CD14-positive monocyte (primary cell): ENCODE measurements at regions not wholly inside any gene's neighbourhood (a gene's known extent, or its start where the extent isn't known, plus 50 kb on each side); places are given as distances from the start of the nearest gene placed in this dataset.

ENCODE experiments used
- DNase-seq, 3 donors: peaks; one replicate each; pipeline ENCODE4 v3.0.0-alpha.2; 2011 to 2022
- H2AFZ ChIP-seq: 2 replicates; pipeline ENCODE4 v1.6.0; 2012; ENCODE audit warnings: mild to moderate bottlenecking, low read depth, low read length, inconsistent platforms; ENCODE audit not compliant: insufficient read depth, poor library complexity, severe bottlenecking
- H3K27ac ChIP-seq, 2 donors: 1 replicate in 1 of 2; 2 replicates in 1 of 2; pipeline ENCODE4 v1.5.1; 2012 to 2013; ENCODE audit warnings: low read length in 2 of 2, control low read depth in 1 of 2, inconsistent platforms in 1 of 2, low read depth in 1 of 2, mild to moderate bottlenecking in 1 of 2
- H3K27me3 ChIP-seq, 2 donors: one replicate each; pipeline versions ENCODE4 v1.6.0 to v1.6.1; 2011 to 2013; ENCODE audit warnings: low read length in 2 of 2; ENCODE audit not compliant: control insufficient read depth in 2 of 2, insufficient read depth in 2 of 2
- H3K36me3 ChIP-seq, 2 donors: replicated peaks in 1 of 2; 1 replicate in 1 of 2; 2 replicates in 1 of 2; pipeline versions ENCODE4 v1.5.1 to v1.6.1; 2012 to 2013; ENCODE audit warnings: low read length in 2 of 2, control low read depth in 1 of 2, inconsistent platforms in 1 of 2, mild to moderate bottlenecking in 1 of 2; ENCODE audit not compliant: insufficient read depth in 2 of 2, control insufficient read depth in 1 of 2
- H3K4me1 ChIP-seq, 2 donors: 1 replicate in 1 of 2; 2 replicates in 1 of 2; pipeline versions ENCODE4 v1.5.1 to v1.6.1; 2012 to 2013; ENCODE audit warnings: low read length in 2 of 2, control low read depth in 1 of 2, inconsistent platforms in 1 of 2, mild to moderate bottlenecking in 1 of 2, moderate library complexity in 1 of 2; ENCODE audit not compliant: insufficient read depth in 2 of 2, control insufficient read depth in 1 of 2
- H3K4me2 ChIP-seq: replicated peaks from 2 replicates; pipeline ENCODE3; 2012; ENCODE audit warnings: low read length, moderate library complexity, mild to moderate bottlenecking; ENCODE audit not compliant: poor library complexity, severe bottlenecking; ENCODE audit errors: extremely low read depth
- H3K4me3 ChIP-seq, 3 experiments: fragments of 200-600 bp in 1 of 3; sonication (generic) in 1 of 3; replicated peaks in 1 of 3; 1 replicate in 2 of 3; 2 replicates in 1 of 3; pipeline ENCODE4 v1.5.1; 2011 to 2013; ENCODE audit warnings: low read length in 3 of 3, mild to moderate bottlenecking in 3 of 3, control low read depth in 2 of 3, low read depth in 2 of 3, inconsistent platforms in 1 of 3, moderate library complexity in 1 of 3
- H3K79me2 ChIP-seq: 2 replicates; pipeline ENCODE4 v1.6.0; 2012; ENCODE audit warnings: mild to moderate bottlenecking, control low read depth, inconsistent platforms, low read length, moderate library complexity; ENCODE audit not compliant: insufficient read depth
- H3K9ac ChIP-seq: 2 replicates; pipeline ENCODE4 v1.6.0; 2017; ENCODE audit warnings: low read length, mild to moderate bottlenecking; ENCODE audit not compliant: insufficient read depth, poor library complexity, severe bottlenecking
- H3K9me3 ChIP-seq, 2 donors: replicated peaks in 1 of 2; 1 replicate in 1 of 2; 2 replicates in 1 of 2; pipeline versions ENCODE4 v1.5.1 to v1.6.1; 2012 to 2013; ENCODE audit warnings: low read length in 2 of 2, control low read depth in 1 of 2; ENCODE audit not compliant: control insufficient read depth in 1 of 2, insufficient read depth in 1 of 2
- H4K20me1 ChIP-seq: 2 replicates; pipeline ENCODE4 v1.6.0; 2012; ENCODE audit warnings: mild to moderate bottlenecking, low read length, control low read depth, moderate library complexity; ENCODE audit not compliant: insufficient read depth
- H3K27ac Mint-ChIP-seq, 7 donors: one replicate each; pipeline ENCODE4 v1.8.0; 2020; ENCODE audit warnings: mild to moderate bottlenecking in 7 of 7, mixed read lengths in 7 of 7, moderate library complexity in 6 of 7, inconsistent platforms in 2 of 7
- H3K27me3 Mint-ChIP-seq, 3 donors: one replicate each; pipeline ENCODE4 v1.8.0; 2021 to 2022; ENCODE audit warnings: low read depth in 3 of 3, mild to moderate bottlenecking in 3 of 3, mixed read lengths in 3 of 3, moderate library complexity in 3 of 3, inconsistent platforms in 1 of 3
- H3K36me3 Mint-ChIP-seq, 2 donors: one replicate each; pipeline ENCODE4 v1.8.0; 2020; ENCODE audit warnings: mixed read lengths in 2 of 2, inconsistent platforms in 1 of 2, mild to moderate bottlenecking in 1 of 2
- H3K4me1 Mint-ChIP-seq: one replicate; pipeline ENCODE4 v1.8.0; 2020; ENCODE audit warnings: mild to moderate bottlenecking, mixed read lengths
- H3K4me3 Mint-ChIP-seq, 2 donors: one replicate each; pipeline ENCODE4 v1.8.0; 2020; ENCODE audit warnings: mild to moderate bottlenecking in 2 of 2, mixed read lengths in 2 of 2, moderate library complexity in 1 of 2
- H3K9me3 Mint-ChIP-seq, 7 donors: one replicate each; pipeline ENCODE4 v1.8.0; 2020 to 2022; ENCODE audit warnings: mixed read lengths in 7 of 7, mild to moderate bottlenecking in 6 of 7, moderate library complexity in 6 of 7, inconsistent platforms in 2 of 7
- CTCF ChIP-seq: fragments of 200-600 bp; IDR thresholded peaks from one replicate; pipeline ENCODE4 v1.8.0; 2022; ENCODE audit warnings: antibody characterized with exemption, mild to moderate bottlenecking
- WGBS: methylation state at CpG from one replicate; pipeline ENCODE4 v1.1.5; 2013; ENCODE audit warnings: missing lambda C conversion rate; ENCODE audit not compliant: insufficient coverage; 5-methylcytosine and 5-hydroxymethylcytosine counted together
- intact Hi-C, 2 donors: fragments of 100-400 bp; cut with micrococcal nuclease; formaldehyde crosslinking; loops; one replicate each; pipeline versions ENCODE4 v1.15.0 to v1.15.1; 2023

GRCh38 chr16:54546521-54546920 lies 259.9 kb upstream of the IRX3 start:
- no peaks in the 10 kb centered on the region for H3K36me3 Mint-ChIP-seq
- no peaks in the 10 kb centered on the region for H3K4me1 ChIP-seq
- no peak overlapping the region for H3K4me3 ChIP-seq
- H3K4me2 ChIP-seq = no peak overlapping the region
- WGBS = 69% methylated on average over 3 of the region's 5 CpGs
- H2AFZ ChIP-seq = no peak overlapping the region
- DNase-seq = no peak
- no peaks in the 10 kb centered on the region for H3K9me3 ChIP-seq
- no peaks in the 10 kb centered on the region for H3K36me3 ChIP-seq
- H3K79me2 ChIP-seq = no peaks in the 10 kb centered on the region
- no peak for TF ChIP-seq CTCF
- no peak overlapping the region for H3K9ac ChIP-seq
- no peaks in the 10 kb centered on the region for H3K27me3 ChIP-seq
- H3K9me3 Mint-ChIP-seq = peaks cover 0 to 3% (median 0%) of the 10 kb centered on the region in 7 donors
- peaks cover 5 to 12% (median 8%) of the 10 kb centered on the region in 3 donors for H3K27me3 Mint-ChIP-seq
- no peak overlapping the region for H3K27ac Mint-ChIP-seq
- intact Hi-C loops = no loop called here
- H4K20me1 ChIP-seq = no peaks in the 10 kb centered on the region
- H3K4me1 Mint-ChIP-seq = no peaks in the 10 kb centered on the region
- no peak overlapping the region for H3K4me3 Mint-ChIP-seq
- H3K27ac ChIP-seq = no peak overlapping the region

GRCh38 chr16:54545854-54546511 lies 259.4 kb upstream of the IRX3 start:
- Mint-ChIP-seq H3K4me3 (no peak overlapping the region), H3K27ac (no peak overlapping the region), H3K9me3 (peaks cover 0 to under 1% (median 0%) of the 10 kb centered on the region in 7 donors), H3K36me3 (no peaks in the 10 kb centered on the region), H3K4me1 (no peaks in the 10 kb centered on the region), H3K27me3 (peaks cover 5 to 10% (median 8%) of the 10 kb centered on the region in 3 donors)
- H3K36me3 ChIP-seq = no peaks in the 10 kb centered on the region
- no peaks in the 10 kb centered on the region for H3K4me1 ChIP-seq
- H3K27me3 ChIP-seq = no peaks in the 10 kb centered on the region
- H3K9me3 ChIP-seq = no peaks in the 10 kb centered on the region
- intact Hi-C loops = no loop called here
- H2AFZ ChIP-seq = no peak overlapping the region
- no peak overlapping the region for H3K4me2 ChIP-seq
- WGBS = 43% methylated on average over 6 of the region's 14 CpGs
- TF ChIP-seq CTCF = no peak
- no peaks in the 10 kb centered on the region for H3K79me2 ChIP-seq
- H3K27ac ChIP-seq = no peak overlapping the region
- DNase-seq = no peak
- no peak overlapping the region for H3K4me3 ChIP-seq
- no peak overlapping the region for H3K9ac ChIP-seq
- H4K20me1 ChIP-seq = no peaks in the 10 kb centered on the region
